ENCODE measurements at regions not wholly inside any gene's neighbourhood (a gene's known extent, or its start where the extent isn't known, plus 50 kb on each side); places are given as distances from the start of the nearest gene placed in this dataset.

DNA sequence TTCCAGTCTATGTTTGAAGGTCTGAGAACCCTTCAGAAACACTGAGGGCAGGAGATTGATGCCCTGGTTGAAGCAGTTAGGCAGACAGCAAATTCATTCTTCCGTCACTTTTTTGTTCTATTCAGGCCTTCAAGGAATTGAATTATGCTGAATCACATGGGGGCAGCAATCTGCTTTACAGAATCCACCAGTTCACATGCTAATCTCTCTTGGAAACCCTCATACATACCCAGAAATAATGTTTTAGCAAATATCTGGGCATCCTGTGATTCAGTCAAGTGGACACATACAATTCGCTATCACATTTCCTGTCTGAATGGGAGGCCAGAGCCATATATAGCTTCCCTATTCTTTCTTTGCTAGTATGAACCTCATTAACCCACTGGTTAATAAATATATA is 301.4 kb upstream of the CNTNAP5 start:
- no peak for DNase-seq (ENCODE audit: extremely low spot score)
- POLR2A ChIA-PET, result no interaction called here
- TF ChIP-seq NFRKB (IDR thresholded peaks at IDR 0.05) (no peak), SP1 (IDR thresholded peaks at IDR 0.05) (no peak), FOXM1 (IDR thresholded peaks at IDR 0.05; ENCODE audit: borderline replicate concordance) (no peak), L3MBTL2 (conservative IDR thresholded peaks at IDR 0.05) (no peak), FOXA1 (IDR thresholded peaks at IDR 0.05) (no peak)
- CTCF ChIA-PET, result no interaction called here

DNA sequence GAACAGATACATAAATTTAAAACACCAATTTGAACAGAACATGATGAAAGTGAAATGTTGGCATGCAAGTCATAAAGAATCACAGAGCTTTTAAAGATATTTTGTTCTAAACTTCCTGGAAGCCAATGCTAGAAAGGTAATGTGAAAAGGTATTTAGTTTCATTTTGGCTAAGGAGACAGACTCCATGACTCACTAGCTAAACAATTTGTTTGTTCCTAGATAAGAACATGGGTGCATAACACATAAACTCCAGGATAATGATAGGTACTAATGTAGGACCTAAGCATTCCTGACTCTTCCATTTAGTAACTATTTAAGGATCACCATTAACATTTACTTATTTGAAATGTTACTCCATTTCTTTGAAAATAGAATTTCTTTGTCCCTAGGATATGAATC is 292.5 kb upstream of the CNTNAP5 start:
- POLR2A ChIA-PET, result no interaction called here
- TF ChIP-seq PKNOX1 (IDR thresholded peaks at IDR 0.05) (no peak), FOXA1 (IDR thresholded peaks at IDR 0.05) (no peak), LEF1 (IDR thresholded peaks at IDR 0.05; ENCODE audit: borderline replicate concordance) (no peak), NFRKB (IDR thresholded peaks at IDR 0.05) (no peak)
- CTCF ChIA-PET, result no interaction called here
- no peak for DNase-seq (ENCODE audit: extremely low spot score)

- no peak for DNase-seq (ENCODE audit: extremely low spot score)
- CTCF ChIA-PET, result no interaction called here
- TF ChIP-seq NFRKB (IDR thresholded peaks at IDR 0.05), result no peak
- no peak for TF ChIP-seq SUZ12 (IDR thresholded peaks at IDR 0.05)
- no peak for TF ChIP-seq FOXM1 (IDR thresholded peaks at IDR 0.05; ENCODE audit: borderline replicate concordance)
- no peak for TF ChIP-seq ZNF384 (IDR thresholded peaks at IDR 0.05)
- no peak for TF ChIP-seq LEF1 (IDR thresholded peaks at IDR 0.05; ENCODE audit: borderline replicate concordance)
- TF ChIP-seq BHLHE40 (IDR thresholded peaks at IDR 0.05; ENCODE audit: borderline replicate concordance), result no peak
- no peak for TF ChIP-seq L3MBTL2 (conservative IDR thresholded peaks at IDR 0.05)
- no peak for TF ChIP-seq ELF4 (IDR thresholded peaks at IDR 0.05)
- TF ChIP-seq PKNOX1 (IDR thresholded peaks at IDR 0.05), result no peak
- no peak for TF ChIP-seq HDGF (IDR thresholded peaks at IDR 0.05; ENCODE audit: borderline replicate concordance)
- no peak for TF ChIP-seq ARNT (IDR thresholded peaks at IDR 0.05)
- TF ChIP-seq FOXK2 (IDR thresholded peaks at IDR 0.05), result no peak
- no peak for TF ChIP-seq SP1 (IDR thresholded peaks at IDR 0.05)
- no peak for TF ChIP-seq TARDBP (IDR thresholded peaks at IDR 0.05)
- TF ChIP-seq CTBP1 (IDR thresholded peaks at IDR 0.05; ENCODE audit: borderline replicate concordance), result no peak
- no peak for TF ChIP-seq FOXA1 (IDR thresholded peaks at IDR 0.05)
- POLR2A ChIA-PET, result no interaction called here
These were observed 287.7 kb upstream of the CNTNAP5 start for GRCh38 chr2:123737371-123737770.

- POLR2A ChIA-PET, result no interaction called here
- TF ChIP-seq PKNOX1 (IDR thresholded peaks at IDR 0.05) (no peak), LEF1 (IDR thresholded peaks at IDR 0.05; ENCODE audit: borderline replicate concordance) (no peak), L3MBTL2 (conservative IDR thresholded peaks at IDR 0.05) (no peak), NFRKB (IDR thresholded peaks at IDR 0.05) (no peak), ARNT (IDR thresholded peaks at IDR 0.05) (no peak), ZNF384 (IDR thresholded peaks at IDR 0.05) (no peak), CTBP1 (IDR thresholded peaks at IDR 0.05; ENCODE audit: borderline replicate concordance) (no peak), SP1 (IDR thresholded peaks at IDR 0.05) (no peak), HDGF (IDR thresholded peaks at IDR 0.05; ENCODE audit: borderline replicate concordance) (no peak), FOXM1 (IDR thresholded peaks at IDR 0.05; ENCODE audit: borderline replicate concordance) (no peak), SUZ12 (IDR thresholded peaks at IDR 0.05) (no peak), ELF4 (IDR thresholded peaks at IDR 0.05) (no peak), TARDBP (IDR thresholded peaks at IDR 0.05) (no peak), FOXK2 (IDR thresholded peaks at IDR 0.05) (no peak), BHLHE40 (IDR thresholded peaks at IDR 0.05; ENCODE audit: borderline replicate concordance) (no peak), FOXA1 (IDR thresholded peaks at IDR 0.05) (no peak)
These were observed 286.4 kb upstream of the CNTNAP5 start for GRCh38 chr2:123738643-123739042.

GRCh38 chr2:123746006-123746405 is 279.1 kb upstream of the CNTNAP5 start:
- TF ChIP-seq FOXM1 (IDR thresholded peaks at IDR 0.05; ENCODE audit: borderline replicate concordance) (no peak), LEF1 (IDR thresholded peaks at IDR 0.05; ENCODE audit: borderline replicate concordance) (no peak), NFRKB (IDR thresholded peaks at IDR 0.05) (no peak), ELF4 (IDR thresholded peaks at IDR 0.05) (no peak), CTBP1 (IDR thresholded peaks at IDR 0.05; ENCODE audit: borderline replicate concordance) (no peak), ZNF384 (IDR thresholded peaks at IDR 0.05) (no peak), TARDBP (IDR thresholded peaks at IDR 0.05) (no peak), BHLHE40 (IDR thresholded peaks at IDR 0.05; ENCODE audit: borderline replicate concordance) (no peak), FOXK2 (IDR thresholded peaks at IDR 0.05) (no peak), HDGF (IDR thresholded peaks at IDR 0.05; ENCODE audit: borderline replicate concordance) (no peak), FOXA1 (IDR thresholded peaks at IDR 0.05) (no peak), SUZ12 (IDR thresholded peaks at IDR 0.05) (no peak), SP1 (IDR thresholded peaks at IDR 0.05) (no peak), PKNOX1 (IDR thresholded peaks at IDR 0.05) (no peak), L3MBTL2 (conservative IDR thresholded peaks at IDR 0.05) (no peak), ARNT (IDR thresholded peaks at IDR 0.05) (no peak)
- ChIA-PET POLR2A (no interaction called here), CTCF (no interaction called here)
- no peak for DNase-seq (ENCODE audit: extremely low spot score)

More at GRCh38 chr2:123738643-123739042, 286.4 kb upstream of the CNTNAP5 start:
- CTCF ChIA-PET, result no interaction called here
- DNase-seq (ENCODE audit: extremely low spot score), result no peak

GRCh38 chr2:123747326-123747725 is 277.8 kb upstream of the CNTNAP5 start:
- DNase-seq (ENCODE audit: extremely low spot score), result no peak
- TF ChIP-seq FOXK2 (IDR thresholded peaks at IDR 0.05), result no peak
- no peak for TF ChIP-seq BHLHE40 (IDR thresholded peaks at IDR 0.05; ENCODE audit: borderline replicate concordance)
- no peak for TF ChIP-seq ZNF384 (IDR thresholded peaks at IDR 0.05)
- no peak for TF ChIP-seq HDGF (IDR thresholded peaks at IDR 0.05; ENCODE audit: borderline replicate concordance)
- TF ChIP-seq SUZ12 (IDR thresholded peaks at IDR 0.05), result no peak
- TF ChIP-seq FOXA1 (IDR thresholded peaks at IDR 0.05), result no peak
- TF ChIP-seq NFRKB (IDR thresholded peaks at IDR 0.05), result no peak
- TF ChIP-seq ELF4 (IDR thresholded peaks at IDR 0.05), result no peak
- no peak for TF ChIP-seq SP1 (IDR thresholded peaks at IDR 0.05)
- TF ChIP-seq TARDBP (IDR thresholded peaks at IDR 0.05), result no peak
- TF ChIP-seq L3MBTL2 (conservative IDR thresholded peaks at IDR 0.05), result no peak
- ChIA-PET CTCF (no interaction called here), POLR2A (no interaction called here)
